ENCODE measurements at regions not wholly inside any gene's neighbourhood (a gene's known extent, or its start where the extent isn't known, plus 50 kb on each side); places are given as distances from the start of the nearest gene placed in this dataset.

GRCh38 chr7:51680594-51681399, 364.2 kb upstream of the COBL start:
- TF ChIP-seq CTCF (IDR thresholded peaks at IDR 0.05) (no peak), POLR2A (IDR thresholded peaks at IDR 0.05) (no peak)

Data from body of pancreas (tissue), 4 donors.